Left lung (tissue), 4 donors: ENCODE measurements at regions not wholly inside any gene's neighbourhood (a gene's known extent, or its start where the extent isn't known, plus 50 kb on each side); places are given as distances from the start of the nearest gene placed in this dataset.

Experiments used
- ATAC-seq: fragments of 200-7000 bp; cut with Tn5 transposase; one replicate; pipeline ENCODE4 v1.9.1; 2020; ENCODE audit warnings: moderate library complexity
- DNase-seq, 4 donors: peaks; one replicate each; pipeline ENCODE4 v3.0.0-alpha.2; 2013 to 2020
- H3K27ac ChIP-seq, 2 donors: fragments of 200-600 bp; sonication (generic) in 1 of 2; one replicate each; pipeline versions ENCODE4 v1.5.0 to v1.8.0; 2020 to 2021
- H3K27me3 ChIP-seq, 2 donors: fragments of 200-600 bp; sonication (generic) in 1 of 2; one replicate each; pipeline versions ENCODE4 v1.5.0 to v1.8.0; 2020 to 2021
- H3K36me3 ChIP-seq, 2 donors: fragments of 200-600 bp; sonication (generic) in 1 of 2; one replicate each; pipeline versions ENCODE4 v1.5.0 to v1.8.0; 2020 to 2021
- H3K4me1 ChIP-seq, 2 donors: fragments of 200-600 bp; one replicate each; pipeline ENCODE4 v1.8.0; 2021
- H3K4me3 ChIP-seq, 2 donors: fragments of 200-600 bp; sonication (generic) in 1 of 2; one replicate each; pipeline versions ENCODE4 v1.5.0 to v1.8.0; 2020 to 2021; ENCODE audit warnings: mild to moderate bottlenecking in 1 of 2
- H3K9me3 ChIP-seq, 2 donors: fragments of 200-600 bp; sonication (generic) in 1 of 2; one replicate each; pipeline versions ENCODE4 v1.5.0 to v1.8.0; 2020 to 2021
- CTCF ChIP-seq, 2 donors: fragments of 200-600 bp; sonication (generic) in 1 of 2; IDR thresholded peaks; one replicate each; pipeline versions ENCODE4 v1.5.0 to v1.8.0; 2021; ENCODE audit warnings: antibody characterized with exemption in 2 of 2
- intact Hi-C, 2 donors: fragments of 100-400 bp; cut with DNase I; formaldehyde crosslinking; loops; one replicate each; pipeline versions ENCODE4 v1.11.2 to v1.14.2; 2022
- donor health status: DM: no; HTN: yes; CAD: no.
- donor health status: DM: no; HTN: no; CAD: no.

- Histone ChIP-seq H3K9me3 (peaks cover 0 to 5% of the 10 kb centered on the region in 2 donors), H3K36me3 (no peaks in the 10 kb centered on the region), H3K27me3 (no peaks in the 10 kb centered on the region), H3K4me3 (no peak overlapping the region), H3K4me1 (no peaks in the 10 kb centered on the region), H3K27ac (no peak overlapping the region)
- ATAC-seq (no peak), DNase-seq (no peak)
- intact Hi-C loops, result no loop called here
- no peak for TF ChIP-seq CTCF (IDR thresholded peaks at IDR 0.05)
These were observed 655.3 kb downstream of the SH3BGRL start for GRCh38 chrX:81857192-81857591.

- Histone ChIP-seq H3K27ac (no peak overlapping the region), H3K27me3 (no peaks in the 10 kb centered on the region), H3K9me3 (peaks cover 0 to 23% of the 10 kb centered on the region in 2 donors), H3K4me1 (no peaks in the 10 kb centered on the region), H3K36me3 (no peaks in the 10 kb centered on the region), H3K4me3 (no peak overlapping the region)
- ATAC-seq (no peak), DNase-seq (no peak)
- TF ChIP-seq CTCF (IDR thresholded peaks at IDR 0.05), result no peak
- intact Hi-C loops, result no loop called here
These were observed 665.0 kb downstream of the SH3BGRL start for GRCh38 chrX:81866873-81867272.

- ATAC-seq (no peak), DNase-seq (no peak)
- intact Hi-C loops, result no loop called here
- Histone ChIP-seq H3K9me3 (peaks cover 0 to 23% of the 10 kb centered on the region in 2 donors), H3K36me3 (no peaks in the 10 kb centered on the region), H3K27me3 (no peaks in the 10 kb centered on the region), H3K4me1 (no peaks in the 10 kb centered on the region), H3K27ac (no peak overlapping the region), H3K4me3 (no peak overlapping the region)
- TF ChIP-seq CTCF (IDR thresholded peaks at IDR 0.05), result no peak
These were observed 667.1 kb downstream of the SH3BGRL start for GRCh38 chrX:81868979-81869378.

GRCh38 chrX:81874807-81875206 is 672.9 kb downstream of the SH3BGRL start:
- intact Hi-C loops, result no loop called here

GRCh38 chrX:81875800-81876199 is 673.9 kb downstream of the SH3BGRL start:
- TF ChIP-seq CTCF (IDR thresholded peaks at IDR 0.05), result no peak
- no peaks in the 10 kb centered on the region for H3K4me1 ChIP-seq
- H3K27me3 ChIP-seq, result no peaks in the 10 kb centered on the region
- H3K4me3 ChIP-seq, result no peak overlapping the region
- intact Hi-C loops, result no loop called here
- ATAC-seq, result no peak
- no peaks in the 10 kb centered on the region for H3K36me3 ChIP-seq
- DNase-seq, result no peak
- no peak overlapping the region for H3K27ac ChIP-seq
- peaks cover 0 to 11% of the 10 kb centered on the region in 2 donors for H3K9me3 ChIP-seq

More at GRCh38 chrX:81874807-81875206, 672.9 kb downstream of the SH3BGRL start:
- H3K4me1 ChIP-seq, result no peaks in the 10 kb centered on the region
- peaks cover 0 to 12% of the 10 kb centered on the region in 2 donors for H3K9me3 ChIP-seq
- no peaks in the 10 kb centered on the region for H3K27me3 ChIP-seq
- H3K4me3 ChIP-seq, result no peak overlapping the region
- DNase-seq (no peak), ATAC-seq (no peak)
- H3K36me3 ChIP-seq, result no peaks in the 10 kb centered on the region
- no peak overlapping the region for H3K27ac ChIP-seq
- no peak for TF ChIP-seq CTCF (IDR thresholded peaks at IDR 0.05)
